ENCODE measurements at regions not wholly inside any gene's neighbourhood (a gene's known extent, or its start where the extent isn't known, plus 50 kb on each side); places are given as distances from the start of the nearest gene placed in this dataset.
"Not testable (repeated sequence)": the region's sequence is repeated elsewhere in the genome, so short reads cannot be mapped to it uniquely, and the experiment has no call there.

DNA sequence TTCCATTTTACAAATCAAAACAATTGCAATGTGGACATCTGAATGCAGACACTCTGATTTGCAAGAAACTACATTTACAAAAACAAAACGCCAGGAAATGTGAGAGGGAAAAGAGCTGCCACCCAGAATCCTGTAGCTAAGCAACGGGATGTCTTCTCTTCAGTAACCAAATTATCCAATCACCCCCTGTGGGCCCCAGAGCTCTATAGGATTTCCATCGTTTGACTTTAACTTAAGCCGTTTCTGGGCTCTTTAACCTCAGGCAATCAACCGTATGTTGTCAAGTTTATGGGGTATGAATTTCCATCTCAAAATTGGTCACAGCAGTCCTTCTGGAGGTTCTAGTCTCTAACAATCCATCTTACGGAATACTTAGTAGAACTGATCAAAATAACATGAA lies 240.5 kb downstream of the ETV1 start:
- POLR2A ChIA-PET: no interaction called here

DNA sequence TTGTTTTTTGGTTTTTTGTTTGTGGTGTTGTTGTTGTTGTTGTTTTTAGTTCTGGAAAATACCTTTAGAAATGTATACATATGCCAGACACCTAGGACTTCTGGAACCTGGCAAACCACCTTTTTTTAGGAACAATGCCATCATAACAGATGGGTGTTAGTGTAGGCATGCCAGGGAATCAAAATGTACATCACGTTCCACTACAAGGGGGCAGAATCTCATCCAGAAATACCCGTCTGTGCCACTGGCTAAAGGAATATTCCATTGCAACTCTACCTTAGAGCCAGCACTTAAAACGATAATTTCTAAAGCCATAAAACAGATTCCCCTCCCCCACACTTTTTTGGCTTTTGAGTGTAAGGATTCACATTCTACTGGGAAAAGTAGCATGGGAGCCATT lies 239.8 kb downstream of the ETV1 start:
- DNase-seq (no peak), ATAC-seq (ENCODE audit: low read depth) (no peak)
- ChIA-PET POLR2A (no interaction called here), CTCF (interaction anchor here (0.7 kb wide), 1 partner anchor 10 kb away, joined by 6 read pairs; no protein-coding TSS in a partner anchor)
- intact Hi-C loops (cut with micrococcal nuclease): loop anchor here (10.0 kb wide), 1 partner anchor 465 kb away; no protein-coding TSS in a partner anchor
- no peaks in the 10 kb centered on the region for H3K27me3 Mint-ChIP-seq
- H3K4me3 Mint-ChIP-seq: no peak overlapping the region
- no peaks in the 10 kb centered on the region for H3K36me3 Mint-ChIP-seq (ENCODE audit: low read depth)
- no peaks in the 10 kb centered on the region for H3K9me3 Mint-ChIP-seq
- H3K4me1 Mint-ChIP-seq: no peaks in the 10 kb centered on the region
- H3K27ac Mint-ChIP-seq: no peak overlapping the region
- TF ChIP-seq, protein P1, sequence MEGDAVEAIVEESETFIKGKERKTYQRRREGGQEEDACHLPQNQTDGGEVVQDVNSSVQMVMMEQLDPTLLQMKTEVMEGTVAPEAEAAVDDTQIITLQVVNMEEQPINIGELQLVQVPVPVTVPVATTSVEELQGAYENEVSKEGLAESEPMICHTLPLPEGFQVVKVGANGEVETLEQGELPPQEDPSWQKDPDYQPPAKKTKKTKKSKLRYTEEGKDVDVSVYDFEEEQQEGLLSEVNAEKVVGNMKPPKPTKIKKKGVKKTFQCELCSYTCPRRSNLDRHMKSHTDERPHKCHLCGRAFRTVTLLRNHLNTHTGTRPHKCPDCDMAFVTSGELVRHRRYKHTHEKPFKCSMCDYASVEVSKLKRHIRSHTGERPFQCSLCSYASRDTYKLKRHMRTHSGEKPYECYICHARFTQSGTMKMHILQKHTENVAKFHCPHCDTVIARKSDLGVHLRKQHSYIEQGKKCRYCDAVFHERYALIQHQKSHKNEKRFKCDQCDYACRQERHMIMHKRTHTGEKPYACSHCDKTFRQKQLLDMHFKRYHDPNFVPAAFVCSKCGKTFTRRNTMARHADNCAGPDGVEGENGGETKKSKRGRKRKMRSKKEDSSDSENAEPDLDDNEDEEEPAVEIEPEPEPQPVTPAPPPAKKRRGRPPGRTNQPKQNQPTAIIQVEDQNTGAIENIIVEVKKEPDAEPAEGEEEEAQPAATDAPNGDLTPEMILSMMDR (IDR thresholded peaks at IDR 0.05): no peak

More for the DNA sequence above, 240.5 kb downstream of the ETV1 start:
- no peaks in the 10 kb centered on the region for H3K9me3 Mint-ChIP-seq
- H3K27ac Mint-ChIP-seq: no peak overlapping the region
- TF ChIP-seq, protein P1 (IDR thresholded peaks at IDR 0.05): no peak
- H3K36me3 Mint-ChIP-seq (ENCODE audit: low read depth): no peaks in the 10 kb centered on the region
- CTCF ChIA-PET: no interaction called here
- DNase-seq (no peak), ATAC-seq (ENCODE audit: low read depth) (no peak)
- no peak overlapping the region for H3K4me3 Mint-ChIP-seq
- H3K4me1 Mint-ChIP-seq: no peaks in the 10 kb centered on the region
- H3K27me3 Mint-ChIP-seq: no peaks in the 10 kb centered on the region
- intact Hi-C loops (cut with micrococcal nuclease): loop anchor here (10.0 kb wide), 1 partner anchor 464 kb away; no protein-coding TSS in a partner anchor

DNA sequence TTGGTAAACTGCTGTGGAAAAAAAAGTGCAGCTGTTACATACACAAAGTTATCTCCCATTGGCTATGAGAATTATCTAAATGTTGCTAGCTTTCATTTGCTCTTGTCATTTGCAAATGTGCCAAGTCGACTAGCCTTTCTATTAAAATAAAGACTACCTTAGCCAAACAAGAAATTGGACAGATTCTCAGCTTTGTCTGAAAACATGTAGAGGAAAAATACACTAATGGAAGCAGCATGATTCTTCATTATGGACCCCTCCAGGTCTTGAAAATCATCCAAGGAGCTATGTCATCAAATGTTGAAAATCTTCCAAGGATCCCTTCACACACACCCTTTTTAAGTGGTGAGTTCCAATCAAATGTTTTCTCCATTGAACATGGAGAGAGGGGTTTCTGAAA lies 237.7 kb downstream of the ETV1 start:
- no peak for DNase-seq
- ChIA-PET POLR2A (no interaction called here), CTCF (no interaction called here)

DNA sequence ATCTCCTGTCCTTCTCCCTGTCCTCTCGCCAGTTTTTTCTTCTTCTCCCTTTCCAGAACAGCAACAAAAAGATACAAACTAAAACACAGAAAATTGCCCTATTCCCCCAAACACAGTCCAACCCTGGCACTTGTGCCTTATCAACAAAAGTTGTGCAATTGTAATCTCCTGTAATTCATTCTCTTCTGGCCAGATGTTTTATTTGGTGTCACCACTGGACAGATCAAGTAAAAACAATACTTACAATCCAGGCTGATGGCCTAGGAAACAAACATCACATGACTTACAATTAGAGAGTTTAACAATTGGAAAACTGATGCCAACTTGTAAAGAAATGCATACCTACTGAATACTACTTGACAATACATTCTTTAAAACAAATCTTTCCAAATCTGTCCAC lies 231.6 kb downstream of the ETV1 start:
- Mint-ChIP-seq H3K36me3 (ENCODE audit: low read depth) (no peaks in the 10 kb centered on the region), H3K4me1 (no peaks in the 10 kb centered on the region), H3K4me3 (no peak overlapping the region), H3K9me3 (peaks cover 2% of the 10 kb centered on the region), H3K27ac (no peak overlapping the region), H3K27me3 (no peaks in the 10 kb centered on the region)
- POLR2A ChIA-PET: no interaction called here
- TF ChIP-seq, protein P1 (IDR thresholded peaks at IDR 0.05): no peak
- no peak for ATAC-seq (ENCODE audit: low read depth)
- intact Hi-C loops (cut with micrococcal nuclease): no loop called here
- CTCF ChIA-PET: no interaction called here
- DNase-seq: no peak

More for the DNA sequence above, 237.7 kb downstream of the ETV1 start:
- H3K36me3 Mint-ChIP-seq (ENCODE audit: low read depth): no peaks in the 10 kb centered on the region
- intact Hi-C loops (cut with micrococcal nuclease): no loop called here
- no peak overlapping the region for H3K4me3 Mint-ChIP-seq
- H3K27me3 Mint-ChIP-seq: no peaks in the 10 kb centered on the region
- no peaks in the 10 kb centered on the region for H3K4me1 Mint-ChIP-seq
- no peak for ATAC-seq (ENCODE audit: low read depth)
- H3K27ac Mint-ChIP-seq: no peak overlapping the region
- TF ChIP-seq, protein P1 (IDR thresholded peaks at IDR 0.05): no peak
- H3K9me3 Mint-ChIP-seq: no peaks in the 10 kb centered on the region

DNA sequence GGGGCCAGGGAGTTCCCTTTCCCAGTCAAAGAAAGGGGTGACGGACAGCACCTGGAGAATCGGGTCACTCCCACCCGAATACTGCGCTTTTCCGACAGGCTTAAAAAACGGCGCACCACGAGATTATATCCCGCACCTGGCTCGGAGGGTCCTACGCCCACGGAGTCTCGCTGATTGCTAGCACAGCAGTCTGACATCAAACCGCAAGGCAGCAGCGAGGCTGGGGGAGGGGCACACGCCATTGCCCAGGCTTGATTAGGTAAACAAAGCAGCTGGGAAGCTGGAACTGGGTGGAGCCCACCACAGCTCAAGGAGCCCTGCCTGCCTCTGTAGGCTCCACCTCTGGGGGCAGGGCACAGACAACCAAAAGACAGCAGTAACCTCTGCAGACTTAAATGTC lies 223.6 kb downstream of the ETV1 start:
- H3K27ac Mint-ChIP-seq; H3K36me3 Mint-ChIP-seq (ENCODE audit: low read depth); ATAC-seq (ENCODE audit: low read depth); H3K27me3 Mint-ChIP-seq; H3K4me1 Mint-ChIP-seq; H3K9me3 Mint-ChIP-seq; CTCF ChIA-PET; H3K4me3 Mint-ChIP-seq; DNase-seq; intact Hi-C loops (cut with micrococcal nuclease); POLR2A ChIA-PET: not testable (repeated sequence)

DNA sequence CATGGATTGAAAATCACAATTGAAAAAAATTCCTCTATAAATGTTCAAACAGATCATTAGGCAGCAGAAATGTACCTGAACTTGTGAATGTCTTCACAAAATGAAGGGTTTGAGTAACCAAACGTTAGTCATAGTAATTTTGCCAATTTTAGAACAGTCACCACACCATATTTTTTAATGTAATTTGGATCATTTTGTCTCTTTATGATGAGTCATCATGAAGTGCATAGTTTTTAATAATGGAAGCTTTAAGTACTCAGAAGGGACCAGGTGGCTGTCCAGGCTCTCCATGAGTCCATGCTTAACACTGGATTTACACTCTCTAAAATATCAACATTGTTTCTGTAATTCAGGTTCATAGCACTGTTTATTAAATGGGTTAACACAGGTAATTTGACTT lies 219.2 kb downstream of the ETV1 start:
- DNase-seq (no peak), ATAC-seq (ENCODE audit: low read depth) (no peak)
- Mint-ChIP-seq H3K4me3 (no peak overlapping the region), H3K27ac (no peak overlapping the region), H3K27me3 (no peaks in the 10 kb centered on the region), H3K36me3 (ENCODE audit: low read depth) (no peaks in the 10 kb centered on the region), H3K4me1 (no peaks in the 10 kb centered on the region), H3K9me3 (peaks cover under 1% of the 10 kb centered on the region)
- ChIA-PET CTCF (no interaction called here), POLR2A (no interaction called here)
- intact Hi-C loops (cut with micrococcal nuclease): no loop called here
- TF ChIP-seq, protein P1 (IDR thresholded peaks at IDR 0.05): no peak

All from activated B cell treated with CpG ODN at 0.5 μM for 24 hours (primary cell).